Pons (tissue), 1 donor: ENCODE measurements at regions not wholly inside any gene's neighbourhood (a gene's known extent, or its start where the extent isn't known, plus 50 kb on each side); places are given as distances from the start of the nearest gene placed in this dataset.
"Not testable (repeated sequence)": the region's sequence is repeated elsewhere in the genome, so short reads cannot be mapped to it uniquely, and the experiment has no call there.

Source experiments
- DNase-seq: peaks from one replicate; pipeline ENCODE4 v3.0.0-alpha.2; 2016; ENCODE audit warnings: low spot score

- DNase-seq, result not testable (repeated sequence)
These were observed 2137.8 kb upstream of the DEFB115 start for GRCh38 chr20:29119684-29120083.

- DNase-seq, result not testable (repeated sequence)
These were observed 2137.4 kb upstream of the DEFB115 start for GRCh38 chr20:29120088-29120487.

GRCh38 chr20:29120575-29120974 is 2136.9 kb upstream of the DEFB115 start:
- DNase-seq, result not testable (repeated sequence)

- DNase-seq, result not testable (repeated sequence)
These were observed 2134.7 kb upstream of the DEFB115 start for GRCh38 chr20:29122784-29123183.

GRCh38 chr20:29123861-29124260 is 2133.6 kb upstream of the DEFB115 start:
- no peak for DNase-seq
